ENCODE measurements at regions not wholly inside any gene's neighbourhood (a gene's known extent, or its start where the extent isn't known, plus 50 kb on each side); places are given as distances from the start of the nearest gene placed in this dataset.

- no peak for TF ChIP-seq CTCF (conservative IDR thresholded peaks at IDR 0.05; ENCODE audit: low read depth, low read length)
- TF ChIP-seq EZH2phosphoT487 (IDR thresholded peaks at IDR 0.05; ENCODE audit: borderline replicate concordance, low read length): no peak
Observed at GRCh38 chr17:13078591-13079385, 61.0 kb upstream of the ELAC2 start.
